ENCODE measurements at regions not wholly inside any gene's neighbourhood (a gene's known extent, or its start where the extent isn't known, plus 50 kb on each side); places are given as distances from the start of the nearest gene placed in this dataset.

DNA sequence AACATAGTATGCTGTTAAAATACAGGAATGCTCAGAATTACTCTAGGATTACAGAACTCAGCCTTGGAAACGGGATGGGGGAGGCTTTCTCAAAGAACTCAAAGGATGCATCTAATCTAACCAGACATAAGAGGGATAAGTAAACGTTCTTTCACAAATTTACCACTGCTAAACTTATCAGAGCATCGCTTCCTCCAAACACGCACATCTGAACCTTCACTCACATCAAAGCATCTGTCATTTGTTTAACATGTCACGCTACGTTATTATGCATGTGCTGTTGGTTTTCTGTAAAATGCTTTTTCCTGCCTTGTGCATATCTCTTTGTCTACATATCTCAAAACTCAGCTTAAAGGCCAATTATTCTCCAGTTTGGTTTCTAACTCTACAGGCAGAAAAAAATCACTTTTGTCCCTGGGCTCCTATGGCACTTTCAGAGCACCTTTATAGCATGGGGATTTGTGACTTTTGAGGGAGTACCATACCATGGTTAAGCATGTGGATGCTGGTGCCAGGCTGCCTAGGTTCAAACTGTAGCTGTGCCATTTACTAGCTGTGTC is 106.7 kb upstream of the FSHR start:
- Histone ChIP-seq H3K4me1 (ENCODE audit: control insufficient read depth in 1 of 2, insufficient read depth in 2 of 2, low read length in 2 of 2) (no peaks in the 10 kb centered on the region), H3K9me3 (replicated peaks in 1 of 2; ENCODE audit: control insufficient read depth in 1 of 2, insufficient read depth in 1 of 2, low read length in 2 of 2) (no peaks in the 10 kb centered on the region), H4K20me1 (ENCODE audit: insufficient read depth, low read length) (no peaks in the 10 kb centered on the region), H3K27me3 (ENCODE audit: control insufficient read depth in 2 of 2, insufficient read depth in 2 of 2, low read length in 2 of 2) (no peaks in the 10 kb centered on the region), H3K79me2 (ENCODE audit: insufficient read depth, low read length) (no peaks in the 10 kb centered on the region), H3K27ac (ENCODE audit: low read depth in 1 of 2, low read length in 2 of 2) (no peak overlapping the region), H3K4me3 (replicated peaks in 1 of 3; ENCODE audit: low read depth in 2 of 3, low read length in 3 of 3) (no peak overlapping the region), H3K4me2 (replicated peaks; ENCODE audit: extremely low read depth, low read length, poor library complexity, severe bottlenecking) (no peak overlapping the region), H3K36me3 (replicated peaks in 1 of 2; ENCODE audit: control insufficient read depth in 1 of 2, insufficient read depth in 2 of 2, low read length in 2 of 2) (no peaks in the 10 kb centered on the region), H2AFZ (ENCODE audit: insufficient read depth, low read depth, low read length, poor library complexity, severe bottlenecking) (no peak overlapping the region), H3K9ac (ENCODE audit: insufficient read depth, low read length, poor library complexity, severe bottlenecking) (no peak overlapping the region)
- TF ChIP-seq, protein P1, sequence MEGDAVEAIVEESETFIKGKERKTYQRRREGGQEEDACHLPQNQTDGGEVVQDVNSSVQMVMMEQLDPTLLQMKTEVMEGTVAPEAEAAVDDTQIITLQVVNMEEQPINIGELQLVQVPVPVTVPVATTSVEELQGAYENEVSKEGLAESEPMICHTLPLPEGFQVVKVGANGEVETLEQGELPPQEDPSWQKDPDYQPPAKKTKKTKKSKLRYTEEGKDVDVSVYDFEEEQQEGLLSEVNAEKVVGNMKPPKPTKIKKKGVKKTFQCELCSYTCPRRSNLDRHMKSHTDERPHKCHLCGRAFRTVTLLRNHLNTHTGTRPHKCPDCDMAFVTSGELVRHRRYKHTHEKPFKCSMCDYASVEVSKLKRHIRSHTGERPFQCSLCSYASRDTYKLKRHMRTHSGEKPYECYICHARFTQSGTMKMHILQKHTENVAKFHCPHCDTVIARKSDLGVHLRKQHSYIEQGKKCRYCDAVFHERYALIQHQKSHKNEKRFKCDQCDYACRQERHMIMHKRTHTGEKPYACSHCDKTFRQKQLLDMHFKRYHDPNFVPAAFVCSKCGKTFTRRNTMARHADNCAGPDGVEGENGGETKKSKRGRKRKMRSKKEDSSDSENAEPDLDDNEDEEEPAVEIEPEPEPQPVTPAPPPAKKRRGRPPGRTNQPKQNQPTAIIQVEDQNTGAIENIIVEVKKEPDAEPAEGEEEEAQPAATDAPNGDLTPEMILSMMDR (IDR thresholded peaks at IDR 0.05): no peak
- no CpG with 5 or more reads among the region's 6 CpGs for WGBS (ENCODE audit: insufficient coverage)
- Mint-ChIP-seq H3K27ac (no peak overlapping the region), H3K4me3 (no peak overlapping the region), H3K9me3 (peaks cover 0 to 3% (median 1%) of the 10 kb centered on the region in 7 donors), H3K27me3 (ENCODE audit: low read depth in 3 of 3) (peaks cover 0 to 2% (median 0%) of the 10 kb centered on the region in 3 donors), H3K36me3 (no peaks in the 10 kb centered on the region), H3K4me1 (no peaks in the 10 kb centered on the region)
- intact Hi-C loops (cut with micrococcal nuclease): no loop called here
- no peak for DNase-seq

DNA sequence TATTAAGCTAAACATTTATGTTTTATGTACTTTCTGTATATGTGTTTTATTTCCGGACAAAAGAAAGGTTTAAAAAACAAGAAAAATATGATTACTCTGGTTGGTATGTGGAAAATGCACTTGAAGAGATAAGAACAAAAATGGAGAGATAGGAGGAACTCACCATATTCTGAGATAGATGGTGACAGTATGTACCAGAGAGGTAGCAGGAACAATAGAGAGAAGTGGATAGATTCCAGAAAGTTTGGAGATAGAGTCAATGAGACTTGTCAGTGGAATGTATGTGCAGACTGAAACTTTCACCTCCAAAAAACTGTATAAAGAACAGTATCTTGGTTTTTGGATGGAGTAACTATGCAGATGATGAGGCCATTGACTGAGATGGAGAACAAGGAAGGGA is 105.6 kb upstream of the FSHR start:
- H3K4me3 Mint-ChIP-seq: no peak overlapping the region
- Histone ChIP-seq H2AFZ (ENCODE audit: insufficient read depth, low read depth, low read length, poor library complexity, severe bottlenecking) (no peak overlapping the region), H3K4me1 (ENCODE audit: control insufficient read depth in 1 of 2, insufficient read depth in 2 of 2, low read length in 2 of 2) (no peaks in the 10 kb centered on the region), H3K4me3 (replicated peaks in 1 of 3; ENCODE audit: low read depth in 2 of 3, low read length in 3 of 3) (no peak overlapping the region), H3K79me2 (ENCODE audit: insufficient read depth, low read length) (no peaks in the 10 kb centered on the region), H3K4me2 (replicated peaks; ENCODE audit: extremely low read depth, low read length, poor library complexity, severe bottlenecking) (no peak overlapping the region), H3K27me3 (ENCODE audit: control insufficient read depth in 2 of 2, insufficient read depth in 2 of 2, low read length in 2 of 2) (no peaks in the 10 kb centered on the region), H3K36me3 (replicated peaks in 1 of 2; ENCODE audit: control insufficient read depth in 1 of 2, insufficient read depth in 2 of 2, low read length in 2 of 2) (no peaks in the 10 kb centered on the region), H3K9ac (ENCODE audit: insufficient read depth, low read length, poor library complexity, severe bottlenecking) (no peak overlapping the region), H4K20me1 (ENCODE audit: insufficient read depth, low read length) (no peaks in the 10 kb centered on the region), H3K9me3 (replicated peaks in 1 of 2; ENCODE audit: control insufficient read depth in 1 of 2, insufficient read depth in 1 of 2, low read length in 2 of 2) (no peaks in the 10 kb centered on the region), H3K27ac (ENCODE audit: low read depth in 1 of 2, low read length in 2 of 2) (no peak overlapping the region)
- WGBS (ENCODE audit: insufficient coverage): no CpG with 5 or more reads among the region's 1 CpG
- no peak for DNase-seq
- no peaks in the 10 kb centered on the region for H3K36me3 Mint-ChIP-seq
- intact Hi-C loops (cut with micrococcal nuclease): no loop called here
- TF ChIP-seq, protein P1 (IDR thresholded peaks at IDR 0.05): no peak
- H3K27me3 Mint-ChIP-seq (ENCODE audit: low read depth in 3 of 3): peaks cover 0 to 2% (median 0%) of the 10 kb centered on the region in 3 donors
- peaks cover 0 to 3% (median 0%) of the 10 kb centered on the region in 7 donors for H3K9me3 Mint-ChIP-seq
- H3K4me1 Mint-ChIP-seq: no peaks in the 10 kb centered on the region
- no peak overlapping the region for H3K27ac Mint-ChIP-seq

Measured in CD14-positive monocyte (primary cell).